Esophagus muscularis mucosa (tissue), 4 donors: ENCODE measurements at regions not wholly inside any gene's neighbourhood (a gene's known extent, or its start where the extent isn't known, plus 50 kb on each side); places are given as distances from the start of the nearest gene placed in this dataset.

ENCODE experiments used
- DNase-seq: peaks from one replicate; pipeline ENCODE4 v3.0.0-alpha.2; 2017; ENCODE audit errors: extremely low spot score
- H3K27ac ChIP-seq, 4 donors: fragments of 200-600 bp; sonication (generic); replicated peaks in 1 of 4; 1 replicate in 3 of 4; 2 replicates in 1 of 4; pipeline ENCODE4 v1.5.1; 2016 to 2019; ENCODE audit warnings: mild to moderate bottlenecking in 1 of 4
- H3K27me3 ChIP-seq, 4 donors: fragments of 200-600 bp; sonication (generic); one replicate each; pipeline versions ENCODE4 v1.5.1 to v1.6.0; 2016 to 2019
- H3K36me3 ChIP-seq, 4 donors: fragments of 200-600 bp; sonication (generic); one replicate each; pipeline ENCODE4 v1.5.1; 2016 to 2019
- H3K4me1 ChIP-seq, 4 donors: fragments of 200-600 bp; sonication (generic); one replicate each; pipeline ENCODE4 v1.5.1; 2016 to 2019
- H3K4me3 ChIP-seq, 4 donors: fragments of 200-600 bp; sonication (generic); 1 replicate in 2 of 4; 2 replicates in 2 of 4; pipeline ENCODE4 v1.5.1; 2016 to 2019; ENCODE audit warnings: mild to moderate bottlenecking in 4 of 4, moderate library complexity in 1 of 4
- H3K9me3 ChIP-seq, 4 donors: fragments of 200-600 bp; sonication (generic); 1 replicate in 3 of 4; 2 replicates in 1 of 4; pipeline ENCODE4 v1.5.1; 2016 to 2019
- EP300 ChIP-seq: sonication (generic); formaldehyde crosslinking; IDR thresholded peaks from one replicate; pipeline ENCODE4 v1.6.1; 2017; ENCODE audit warnings: antibody characterized with exemption
- POLR2A ChIP-seq: fragments of 450-650 bp; IDR thresholded peaks from one replicate; pipeline ENCODE4 v1.6.1; 2017; ENCODE audit warnings: antibody characterized with exemption, moderate library complexity, mild to moderate bottlenecking, low read depth
- POLR2AphosphoS5 ChIP-seq, 2 donors: sonication (generic); formaldehyde crosslinking; IDR thresholded peaks; one replicate each; pipeline ENCODE4 v1.6.1; 2017; ENCODE audit warnings: antibody characterized with exemption in 2 of 2
- WGBS: methylation state at CpG from one replicate; pipeline ENCODE4 v1.1.5; 2018; 5-methylcytosine and 5-hydroxymethylcytosine counted together
- intact Hi-C: fragments of 100-400 bp; cut with DNase I; formaldehyde crosslinking; loops from one replicate; pipeline ENCODE4 v1.15.1; 2023
- TF ChIP-seq, protein P1 (sequence below), 3 experiments: fragments of 200-600 bp in 2 of 3; fragments of 450-650 bp in 1 of 3; sonication (generic) in 2 of 3; IDR thresholded peaks; one replicate each; pipeline ENCODE4 v1.5.1; 2017 to 2019; ENCODE audit warnings: antibody characterized with exemption in 3 of 3, mild to moderate bottlenecking in 2 of 3, moderate library complexity in 1 of 3

DNA sequence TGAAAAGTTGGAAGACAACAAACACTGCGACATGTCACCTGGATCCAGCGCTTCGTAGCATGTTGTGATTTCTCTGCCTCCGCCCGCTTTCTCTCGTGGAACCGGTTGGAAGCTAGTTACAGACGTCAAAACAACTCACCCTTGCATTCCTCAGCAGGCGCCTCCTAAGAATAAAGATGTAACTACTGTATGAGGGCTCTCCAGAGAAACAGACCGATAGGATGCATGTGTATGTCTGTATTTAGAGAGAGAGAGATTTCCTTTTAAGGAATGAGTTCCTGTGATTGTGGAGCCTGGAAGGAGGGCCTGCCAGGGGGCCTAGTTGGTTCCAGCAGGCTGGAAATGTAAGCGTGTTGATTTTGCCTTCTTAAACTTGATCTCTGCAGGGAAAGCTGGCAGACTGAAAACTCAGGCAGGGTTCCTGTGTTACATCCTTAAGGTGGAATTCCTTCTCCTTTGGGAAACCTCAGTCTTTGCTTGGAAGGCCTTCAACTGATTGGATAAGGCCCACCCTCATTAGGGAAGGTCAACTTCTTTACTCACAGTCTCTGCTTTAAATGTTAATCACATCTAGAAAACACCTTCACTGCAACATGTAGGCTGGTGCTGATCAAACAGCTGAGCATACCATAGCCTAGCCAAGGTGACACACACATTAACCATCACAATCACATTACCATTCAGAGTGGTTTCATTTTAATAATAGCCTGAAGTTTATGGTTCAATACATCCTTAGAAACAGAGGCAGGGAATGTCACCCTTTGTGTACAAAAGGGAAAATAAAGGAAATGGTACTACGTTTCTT, 163.8 kb downstream of the SYK start:
- Histone ChIP-seq H3K4me3 (peak overlapping the region in 3 of 4 donors; percentile 22 to 29 (median 27)), H3K27ac (peak overlapping the region in 1 of 4 donors; percentile 24)
- no peak for DNase-seq

DNA sequence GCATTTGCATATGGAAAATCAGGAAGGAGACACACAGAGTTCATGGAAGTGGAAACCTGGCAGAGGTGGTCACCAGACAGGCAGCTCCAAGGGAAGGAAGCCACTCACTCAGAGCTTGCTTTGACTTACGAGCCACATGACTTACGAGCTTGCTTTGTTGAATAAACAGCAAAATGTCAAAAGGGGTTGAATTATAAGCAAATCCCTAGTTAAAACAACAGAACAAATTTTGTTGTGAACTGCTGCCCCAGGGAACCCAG, 164.3 kb downstream of the SYK start:
- TF ChIP-seq POLR2AphosphoS5 (IDR thresholded peaks at IDR 0.05), result no peak
- no peak for TF ChIP-seq POLR2A
- TF ChIP-seq, protein P1, sequence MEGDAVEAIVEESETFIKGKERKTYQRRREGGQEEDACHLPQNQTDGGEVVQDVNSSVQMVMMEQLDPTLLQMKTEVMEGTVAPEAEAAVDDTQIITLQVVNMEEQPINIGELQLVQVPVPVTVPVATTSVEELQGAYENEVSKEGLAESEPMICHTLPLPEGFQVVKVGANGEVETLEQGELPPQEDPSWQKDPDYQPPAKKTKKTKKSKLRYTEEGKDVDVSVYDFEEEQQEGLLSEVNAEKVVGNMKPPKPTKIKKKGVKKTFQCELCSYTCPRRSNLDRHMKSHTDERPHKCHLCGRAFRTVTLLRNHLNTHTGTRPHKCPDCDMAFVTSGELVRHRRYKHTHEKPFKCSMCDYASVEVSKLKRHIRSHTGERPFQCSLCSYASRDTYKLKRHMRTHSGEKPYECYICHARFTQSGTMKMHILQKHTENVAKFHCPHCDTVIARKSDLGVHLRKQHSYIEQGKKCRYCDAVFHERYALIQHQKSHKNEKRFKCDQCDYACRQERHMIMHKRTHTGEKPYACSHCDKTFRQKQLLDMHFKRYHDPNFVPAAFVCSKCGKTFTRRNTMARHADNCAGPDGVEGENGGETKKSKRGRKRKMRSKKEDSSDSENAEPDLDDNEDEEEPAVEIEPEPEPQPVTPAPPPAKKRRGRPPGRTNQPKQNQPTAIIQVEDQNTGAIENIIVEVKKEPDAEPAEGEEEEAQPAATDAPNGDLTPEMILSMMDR (IDR thresholded peaks at IDR 0.05), result no peak
- TF ChIP-seq EP300, result no peak
- H3K27me3 ChIP-seq, result peaks cover 0 to 6% (median 0%) of the 10 kb centered on the region in 4 donors
- H3K9me3 ChIP-seq, result no peaks in the 10 kb centered on the region
- intact Hi-C loops, result no loop called here
- H3K4me3 ChIP-seq, result no peak overlapping the region
- no peak overlapping the region for H3K27ac ChIP-seq
- no peak for DNase-seq
- 65% methylated on average over 2 of the region's 2 CpGs for WGBS
- no peaks in the 10 kb centered on the region for H3K36me3 ChIP-seq
- peaks cover 0 to 9% (median 3%) of the 10 kb centered on the region in 4 donors for H3K4me1 ChIP-seq

More for the DNA sequence above, 163.8 kb downstream of the SYK start:
- WGBS, result 74% methylated on average over 12 of the region's 12 CpGs
- TF ChIP-seq POLR2A, result no peak
- TF ChIP-seq EP300, result no peak
- TF ChIP-seq, protein P1 (IDR thresholded peaks at IDR 0.05), result no peak
- TF ChIP-seq POLR2AphosphoS5 (IDR thresholded peaks at IDR 0.05), result no peak
- peaks cover 0 to 11% (median 0%) of the 10 kb centered on the region in 4 donors for H3K27me3 ChIP-seq
- H3K4me1 ChIP-seq, result peaks cover 0 to 9% (median 3%) of the 10 kb centered on the region in 4 donors
- intact Hi-C loops, result no loop called here
- no peaks in the 10 kb centered on the region for H3K36me3 ChIP-seq
- no peaks in the 10 kb centered on the region for H3K9me3 ChIP-seq

DNA sequence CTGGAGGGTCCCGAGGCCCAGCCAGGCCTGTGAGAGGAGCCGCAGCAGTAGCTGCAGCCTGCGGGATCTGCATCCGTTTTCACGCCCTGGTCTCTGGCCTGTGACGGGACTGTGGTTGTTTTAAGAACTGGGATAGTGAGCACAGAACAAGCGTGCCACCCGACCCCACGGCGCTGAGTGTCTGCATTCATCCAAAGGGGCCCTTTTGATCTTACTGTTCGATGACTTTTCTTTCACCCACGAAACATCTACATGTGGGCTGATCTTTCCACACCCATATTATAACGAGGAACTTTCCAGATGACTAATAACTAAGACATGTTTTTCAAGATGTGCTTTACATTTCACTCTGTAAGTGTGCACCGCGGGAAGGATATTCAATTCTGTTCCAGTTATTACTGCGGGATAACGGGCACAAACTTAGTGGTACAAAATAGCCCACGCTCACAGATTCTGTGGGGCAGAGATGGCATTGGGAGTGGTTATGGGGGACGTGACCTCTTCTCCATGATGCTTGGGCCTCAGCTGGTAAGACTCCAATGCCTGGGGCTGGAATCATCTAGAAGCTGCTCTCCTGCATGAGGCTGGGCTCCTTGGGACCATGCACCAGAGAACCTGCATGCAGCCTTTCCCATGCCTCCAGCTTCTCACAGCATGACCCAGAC, 165.0 kb downstream of the SYK start:
- H3K36me3 ChIP-seq, result no peaks in the 10 kb centered on the region
- peaks cover 0 to 5% (median 0%) of the 10 kb centered on the region in 4 donors for H3K27me3 ChIP-seq
- WGBS, result 93% methylated on average over 14 of the region's 19 CpGs
- H3K9me3 ChIP-seq, result no peaks in the 10 kb centered on the region
- intact Hi-C loops, result no loop called here
- H3K27ac ChIP-seq, result no peak overlapping the region
- no peak for TF ChIP-seq POLR2AphosphoS5 (IDR thresholded peaks at IDR 0.05)
- no peak for TF ChIP-seq EP300
- TF ChIP-seq, protein P1 (IDR thresholded peaks at IDR 0.05), result no peak
- TF ChIP-seq POLR2A, result no peak
- peaks cover 0 to 9% (median 3%) of the 10 kb centered on the region in 4 donors for H3K4me1 ChIP-seq
- DNase-seq, result no peak
- H3K4me3 ChIP-seq, result no peak overlapping the region

- peaks cover 0 to 5% (median 0%) of the 10 kb centered on the region in 4 donors for H3K27me3 ChIP-seq
- intact Hi-C loops, result no loop called here
- TF ChIP-seq POLR2AphosphoS5 (IDR thresholded peaks at IDR 0.05), result no peak
- TF ChIP-seq POLR2A, result no peak
- TF ChIP-seq, protein P1 (IDR thresholded peaks at IDR 0.05), result no peak
- TF ChIP-seq EP300, result no peak
- H3K4me3 ChIP-seq, result no peak overlapping the region
- H3K4me1 ChIP-seq, result peaks cover 0 to 9% (median 3%) of the 10 kb centered on the region in 4 donors
- WGBS, result 91% methylated on average over 7 of the region's 7 CpGs
- H3K27ac ChIP-seq, result no peak overlapping the region
- DNase-seq, result no peak
- no peaks in the 10 kb centered on the region for H3K9me3 ChIP-seq
- H3K36me3 ChIP-seq, result no peaks in the 10 kb centered on the region
These were observed 165.5 kb downstream of the SYK start for GRCh38 chr9:90967145-90967538.
